Astrocyte (in vitro differentiated cells and primary cell): ENCODE measurements at regions not wholly inside any gene's neighbourhood (a gene's known extent, or its start where the extent isn't known, plus 50 kb on each side); places are given as distances from the start of the nearest gene placed in this dataset.

Experiments
- DNase-seq: peaks from one replicate; pipeline ENCODE4 v3.0.0-alpha.2; 2010; ENCODE audit warnings: low read depth
- FAIRE-seq: peaks from 2 replicates; lab custom pipeline; 2011; peaks lifted over from hg19 to GRCh38; lab: Jason Lieb, UNC
- H2AFZ ChIP-seq: 2 replicates; pipeline ENCODE4 v1.6.0; 2012; ENCODE audit warnings: low read depth, low read length, inconsistent platforms
- H3K27ac ChIP-seq: 2 replicates; pipeline ENCODE4 v1.5.1; 2011; ENCODE audit warnings: low read depth, low read length, inconsistent platforms
- H3K27me3 ChIP-seq: 2 replicates; pipeline ENCODE4 v1.6.0; 2011; ENCODE audit warnings: low read length, inconsistent platforms; ENCODE audit not compliant: insufficient read depth
- H3K36me3 ChIP-seq: 2 replicates; pipeline ENCODE4 v1.5.1; 2011; ENCODE audit warnings: low read length, inconsistent platforms; ENCODE audit not compliant: insufficient read depth
- H3K4me1 ChIP-seq: 2 replicates; pipeline ENCODE4 v1.5.1; 2011; ENCODE audit warnings: low read length, inconsistent platforms; ENCODE audit not compliant: insufficient read depth
- H3K4me2 ChIP-seq: 2 replicates; pipeline ENCODE4 v1.6.0; 2012; ENCODE audit warnings: low read length, inconsistent platforms
- H3K4me3 ChIP-seq: 2 replicates; pipeline ENCODE4 v1.5.1; 2011; ENCODE audit warnings: low read depth, mild to moderate bottlenecking, low read length, inconsistent platforms; ENCODE audit not compliant: insufficient read depth
- H3K79me2 ChIP-seq: 2 replicates; pipeline ENCODE4 v1.6.0; 2012; ENCODE audit warnings: mild to moderate bottlenecking, low read length, inconsistent platforms; ENCODE audit not compliant: insufficient read depth
- H3K9ac ChIP-seq: 2 replicates; pipeline ENCODE4 v1.6.0; 2012; ENCODE audit warnings: mild to moderate bottlenecking, low read length, inconsistent platforms
- H3K9me3 ChIP-seq: 2 replicates; pipeline ENCODE4 v1.5.1; 2012; ENCODE audit warnings: low read depth, mild to moderate bottlenecking, low read length, inconsistent platforms; ENCODE audit not compliant: insufficient read depth
- H4K20me1 ChIP-seq: 2 replicates; pipeline ENCODE4 v1.6.0; 2012; ENCODE audit warnings: low read length, inconsistent platforms; ENCODE audit not compliant: insufficient read depth
- H3K27ac Mint-ChIP-seq: one replicate; pipeline ENCODE4 v1.8.0; 2021; ENCODE audit warnings: mild to moderate bottlenecking, mixed read lengths; ENCODE audit not compliant: unreplicated experiment
- H3K27me3 Mint-ChIP-seq: one replicate; pipeline ENCODE4 v1.8.0; 2021; ENCODE audit warnings: low read depth, mixed read lengths; ENCODE audit not compliant: unreplicated experiment
- H3K36me3 Mint-ChIP-seq: one replicate; pipeline ENCODE4 v1.8.0; 2021; ENCODE audit warnings: low read depth, mixed read lengths; ENCODE audit not compliant: unreplicated experiment
- H3K4me1 Mint-ChIP-seq: one replicate; pipeline ENCODE4 v1.8.0; 2021; ENCODE audit warnings: low read depth, mixed read lengths; ENCODE audit not compliant: unreplicated experiment
- H3K4me3 Mint-ChIP-seq: one replicate; pipeline ENCODE4 v1.8.0; 2021; ENCODE audit warnings: mild to moderate bottlenecking, moderate library complexity, mixed read lengths; ENCODE audit not compliant: unreplicated experiment
- H3K9me3 Mint-ChIP-seq: one replicate; pipeline ENCODE4 v1.8.0; 2021; ENCODE audit warnings: mild to moderate bottlenecking, mixed read lengths; ENCODE audit not compliant: unreplicated experiment
- EZH2 ChIP-seq: IDR thresholded peaks from 2 replicates; pipeline ENCODE4 v1.6.1; 2012; ENCODE audit warnings: mild to moderate bottlenecking, low read length, inconsistent platforms; ENCODE audit not compliant: insufficient read depth
- TF ChIP-seq, protein P1 (sequence below): IDR thresholded peaks from 2 replicates; pipeline ENCODE4 v1.5.1; 2011; ENCODE audit warnings: low read depth, mild to moderate bottlenecking, inconsistent platforms, low read length, moderate library complexity; ENCODE audit not compliant: insufficient read depth

DNA sequence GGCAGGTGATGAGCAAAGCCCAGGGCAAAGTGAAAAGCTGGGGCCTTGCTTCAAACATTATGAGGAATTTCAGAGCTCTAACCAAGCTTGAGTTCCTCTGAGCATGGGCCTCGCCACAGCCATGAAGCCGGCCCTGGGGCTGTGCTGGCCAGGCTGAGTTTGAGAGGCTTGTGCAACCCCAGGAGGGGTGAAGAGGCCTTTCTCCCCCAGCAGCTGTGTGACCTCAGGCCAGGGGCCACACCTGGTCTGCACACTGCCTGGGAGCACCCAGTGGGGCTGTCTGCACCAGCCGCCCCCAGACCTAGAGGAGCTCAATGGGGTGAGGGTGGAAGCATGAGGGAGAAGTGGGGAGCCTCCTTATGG, 204.9 kb upstream of the C14orf180 start:
- H3K27me3 ChIP-seq = no peaks in the 10 kb centered on the region
- H2AFZ ChIP-seq = no peak overlapping the region
- no peak overlapping the region for H3K9ac ChIP-seq
- H3K4me1 ChIP-seq = no peaks in the 10 kb centered on the region
- H3K9me3 ChIP-seq = no peaks in the 10 kb centered on the region
- no peak overlapping the region for H3K27ac Mint-ChIP-seq
- no peak for TF ChIP-seq EZH2
- TF ChIP-seq, protein P1, sequence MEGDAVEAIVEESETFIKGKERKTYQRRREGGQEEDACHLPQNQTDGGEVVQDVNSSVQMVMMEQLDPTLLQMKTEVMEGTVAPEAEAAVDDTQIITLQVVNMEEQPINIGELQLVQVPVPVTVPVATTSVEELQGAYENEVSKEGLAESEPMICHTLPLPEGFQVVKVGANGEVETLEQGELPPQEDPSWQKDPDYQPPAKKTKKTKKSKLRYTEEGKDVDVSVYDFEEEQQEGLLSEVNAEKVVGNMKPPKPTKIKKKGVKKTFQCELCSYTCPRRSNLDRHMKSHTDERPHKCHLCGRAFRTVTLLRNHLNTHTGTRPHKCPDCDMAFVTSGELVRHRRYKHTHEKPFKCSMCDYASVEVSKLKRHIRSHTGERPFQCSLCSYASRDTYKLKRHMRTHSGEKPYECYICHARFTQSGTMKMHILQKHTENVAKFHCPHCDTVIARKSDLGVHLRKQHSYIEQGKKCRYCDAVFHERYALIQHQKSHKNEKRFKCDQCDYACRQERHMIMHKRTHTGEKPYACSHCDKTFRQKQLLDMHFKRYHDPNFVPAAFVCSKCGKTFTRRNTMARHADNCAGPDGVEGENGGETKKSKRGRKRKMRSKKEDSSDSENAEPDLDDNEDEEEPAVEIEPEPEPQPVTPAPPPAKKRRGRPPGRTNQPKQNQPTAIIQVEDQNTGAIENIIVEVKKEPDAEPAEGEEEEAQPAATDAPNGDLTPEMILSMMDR = no peak
- no peaks in the 10 kb centered on the region for H4K20me1 ChIP-seq
- H3K79me2 ChIP-seq = no peaks in the 10 kb centered on the region
- H3K9me3 Mint-ChIP-seq = peaks cover 6% of the 10 kb centered on the region
- H3K27ac ChIP-seq = no peak overlapping the region
- no peak overlapping the region for H3K4me3 Mint-ChIP-seq
- DNase-seq (no peak), FAIRE-seq (no peak)
- no peaks in the 10 kb centered on the region for H3K36me3 ChIP-seq
- H3K4me3 ChIP-seq = no peak overlapping the region
- no peaks in the 10 kb centered on the region for H3K36me3 Mint-ChIP-seq
- H3K4me1 Mint-ChIP-seq = no peaks in the 10 kb centered on the region
- peaks cover 49% of the 10 kb centered on the region for H3K27me3 Mint-ChIP-seq
- H3K4me2 ChIP-seq = no peak overlapping the region

GRCh38 chr14:104375551-104376201, 203.9 kb upstream of the C14orf180 start:
- Histone ChIP-seq H3K4me1 (no peaks in the 10 kb centered on the region), H3K9ac (no peak overlapping the region), H3K27ac (no peak overlapping the region), H3K9me3 (no peaks in the 10 kb centered on the region), H3K79me2 (no peaks in the 10 kb centered on the region), H3K27me3 (peaks cover 1% of the 10 kb centered on the region), H3K4me2 (no peak overlapping the region), H4K20me1 (no peaks in the 10 kb centered on the region), H3K36me3 (no peaks in the 10 kb centered on the region), H3K4me3 (no peak overlapping the region), H2AFZ (no peak overlapping the region)
- Mint-ChIP-seq H3K27ac (no peak overlapping the region), H3K27me3 (peaks cover 57% of the 10 kb centered on the region), H3K9me3 (peaks cover 12% of the 10 kb centered on the region), H3K36me3 (no peaks in the 10 kb centered on the region), H3K4me1 (no peaks in the 10 kb centered on the region), H3K4me3 (no peak overlapping the region)
- DNase-seq = no peak
- no peak for TF ChIP-seq EZH2
- TF ChIP-seq, protein P1 = no peak
- FAIRE-seq = no peak
